ENCODE measurements at regions not wholly inside any gene's neighbourhood (a gene's known extent, or its start where the extent isn't known, plus 50 kb on each side); places are given as distances from the start of the nearest gene placed in this dataset.

DNA sequence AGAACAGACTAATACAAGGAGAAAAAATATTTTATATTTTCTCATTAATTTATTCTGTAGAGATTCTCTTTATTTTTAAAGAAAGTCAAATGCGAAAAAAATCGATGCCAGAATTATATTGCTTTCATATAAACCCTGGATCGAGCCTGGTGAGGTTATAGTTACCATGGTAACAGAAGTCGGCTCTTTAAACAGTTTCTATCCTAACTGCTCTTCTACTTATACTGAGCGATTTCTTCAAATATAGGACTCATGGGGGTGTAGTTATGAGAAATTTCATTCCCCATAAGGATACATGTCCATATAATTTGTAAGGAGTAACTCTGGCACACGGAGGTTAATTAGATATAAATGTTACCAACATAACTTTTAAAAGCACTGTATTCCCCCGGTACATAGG, 973.5 kb upstream of the NCAM2 start:
- TF ChIP-seq CTCF (conservative IDR thresholded peaks at IDR 0.05) (no peak), ZFX (IDR thresholded peaks at IDR 0.05) (no peak)
